ENCODE measurements at regions not wholly inside any gene's neighbourhood (a gene's known extent, or its start where the extent isn't known, plus 50 kb on each side); places are given as distances from the start of the nearest gene placed in this dataset.
A peak's percentile ranks its signal among the peaks of the same experiment; 100 is the strongest.

GRCh38 chr13:33556828-33557227 is 261.1 kb upstream of the RFC3 start:
- TF ChIP-seq CTCF (conservative IDR thresholded peaks at IDR 0.05), result no peak
- no peak overlapping the region for H3K27ac ChIP-seq

- no peak overlapping the region for H3K27ac ChIP-seq
Observed at GRCh38 chr13:33560726-33561125, 257.2 kb upstream of the RFC3 start.

GRCh38 chr13:33561627-33562026 is 256.3 kb upstream of the RFC3 start:
- H3K27ac ChIP-seq, result no peak overlapping the region
- TF ChIP-seq CTCF (conservative IDR thresholded peaks at IDR 0.05), result no peak

More at GRCh38 chr13:33560726-33561125, 257.2 kb upstream of the RFC3 start:
- no peak for TF ChIP-seq CTCF (conservative IDR thresholded peaks at IDR 0.05)

- TF ChIP-seq CTCF (conservative IDR thresholded peaks at IDR 0.05), result no peak
- peak overlapping the region; percentile 31 for H3K27ac ChIP-seq
Observed at GRCh38 chr13:33571618-33572017, 246.3 kb upstream of the RFC3 start.

- peak overlapping the region; percentile 31; the same call in 1 of the 2 replicates for H3K27ac ChIP-seq
Observed at GRCh38 chr13:33572322-33572721, 245.6 kb upstream of the RFC3 start.

- no peak overlapping the region for H3K27ac ChIP-seq
Observed at GRCh38 chr13:33575378-33575777, 242.6 kb upstream of the RFC3 start.

GRCh38 chr13:33577007-33577406 is 240.9 kb upstream of the RFC3 start:
- H3K27ac ChIP-seq, result no peak overlapping the region
- TF ChIP-seq CTCF (conservative IDR thresholded peaks at IDR 0.05), result no peak

More at GRCh38 chr13:33575378-33575777, 242.6 kb upstream of the RFC3 start:
- TF ChIP-seq CTCF (conservative IDR thresholded peaks at IDR 0.05), result no peak

GRCh38 chr13:33578786-33579185 is 239.2 kb upstream of the RFC3 start:
- no peak for TF ChIP-seq CTCF (conservative IDR thresholded peaks at IDR 0.05)
- H3K27ac ChIP-seq, result no peak overlapping the region

Measured in VCaP (cell line).